IMR-90 (cell line): ENCODE measurements at regions not wholly inside any gene's neighbourhood (a gene's known extent, or its start where the extent isn't known, plus 50 kb on each side); places are given as distances from the start of the nearest gene placed in this dataset.

Experiments used
- CTCF ChIP-seq: conservative IDR thresholded peaks from 2 replicates; pipeline ENCODE4 v1.5.1; 2012; ENCODE audit warnings: mild to moderate bottlenecking, low read depth, low read length, improper control_type of control experiment
- ELK1 ChIP-seq: fragments of 150-350 bp; IDR thresholded peaks from 2 replicates; pipeline ENCODE4 v1.6.1; 2016; ENCODE audit warnings: low read depth, mild to moderate bottlenecking, low read length, moderate library complexity, borderline replicate concordance
- MAZ ChIP-seq: IDR thresholded peaks from 2 replicates; pipeline ENCODE4 v1.6.1; 2012; ENCODE audit warnings: low read depth, mild to moderate bottlenecking, low read length, improper control_type of control experiment, moderate library complexity, borderline replicate concordance
- POLR2A ChIP-seq: IDR thresholded peaks from 2 replicates; pipeline ENCODE4 v1.6.1; 2012; ENCODE audit warnings: mild to moderate bottlenecking, low read depth, low read length
- RCOR1 ChIP-seq: IDR thresholded peaks from 2 replicates; pipeline ENCODE4 v1.6.1; 2012; ENCODE audit warnings: mild to moderate bottlenecking, low read length, improper control_type of control experiment; ENCODE audit not compliant: insufficient replicate concordance
- USF2 ChIP-seq: fragments of 150-350 bp; IDR thresholded peaks from 2 replicates; pipeline ENCODE4 v1.6.1; 2017; ENCODE audit warnings: mild to moderate bottlenecking, antibody characterized with exemption, low read length, low read depth

- no peak for TF ChIP-seq CTCF
- TF ChIP-seq POLR2A: no peak
- no peak for TF ChIP-seq RCOR1
- TF ChIP-seq USF2: no peak
- no peak for TF ChIP-seq ELK1
- TF ChIP-seq MAZ: no peak
These were observed 397.6 kb upstream of the LRATD1 start for GRCh38 chr2:14234911-14235310.
